K562 (cell line): ENCODE measurements at regions not wholly inside any gene's neighbourhood (a gene's known extent, or its start where the extent isn't known, plus 50 kb on each side); places are given as distances from the start of the nearest gene placed in this dataset.

Source experiments
- ATAC-seq: fragments of 200-7000 bp; cut with Tn5 transposase; 3 replicates; pipeline ENCODE4 v1.9.1; 2020; ENCODE audit warnings: moderate library complexity
- BruUV-seq: library from RNA; stranded (reverse); fragments of 400-500 nt; replicated peaks from 2 replicates; lab custom pipeline; 2021; lab: Mats Ljungman, UMichigan
- CTCF ChIA-PET: fragments of 300-600 bp; formaldehyde crosslinking; extraction: SDS; loops from one replicate; lab custom pipeline; 2021; ENCODE audit warnings: low intra/inter-chr PET ratio; lab: Yijun Ruan, JAX
- POLR2A ChIA-PET: fragments of 300-600, 350-650 bp; sonication (Branson Sonifier 250); formaldehyde crosslinking; extraction: SDS; loops from one replicate; lab custom pipeline; 2021; ENCODE audit warnings: antibody characterized with exemption, inconsistent platforms; lab: Yijun Ruan, JAX
- DNase-seq, 4 experiments: peaks; one replicate each; pipeline versions ENCODE4 v3.0.0 to v3.0.0-alpha.2; 2011 to 2018; ENCODE audit warnings: low spot score in 3 of 4, mixed read lengths in 3 of 4; ENCODE audit errors: extremely low read depth in 1 of 4
- FAIRE-seq: peaks from 2 replicates; lab custom pipeline; 2011; peaks lifted over from hg19 to GRCh38; lab: Jason Lieb, UNC
- H2AFZ ChIP-seq: 2 replicates; pipeline ENCODE4 v1.6.0; 2011; ENCODE audit warnings: low read depth, low read length, control low read depth, inconsistent platforms
- H3K27ac ChIP-seq: fragments of 200-600 bp; 3 replicates; pipeline ENCODE4 v1.8.0; 2011; ENCODE audit warnings: low read depth, mild to moderate bottlenecking, control low read depth, inconsistent platforms, low read length, moderate library complexity, mixed read lengths; ENCODE audit errors: extremely low read depth
- H3K27me3 ChIP-seq, 2 experiments: fragments of 300-600 bp in 1 of 2; 2 replicates in 1 of 2; 3 replicates in 1 of 2; pipeline versions ENCODE4 v1.6.0 to v1.8.0; 2011; ENCODE audit warnings: inconsistent platforms in 2 of 2, low read length in 2 of 2, mild to moderate bottlenecking in 1 of 2, mixed read lengths in 1 of 2, moderate library complexity in 1 of 2; ENCODE audit not compliant: control insufficient read depth in 2 of 2, insufficient read depth in 2 of 2
- H3K36me3 ChIP-seq: fragments of 300-600 bp; 3 replicates; pipeline ENCODE4 v1.8.0; 2011; ENCODE audit warnings: mild to moderate bottlenecking, low read length, inconsistent platforms; ENCODE audit not compliant: control insufficient read depth, insufficient read depth
- H3K4me1 ChIP-seq, 2 experiments: fragments of 200-600 bp in 1 of 2; replicated peaks in 1 of 2; 2 replicates in 1 of 2; 3 replicates in 1 of 2; pipeline versions ENCODE4 v1.5.1 to v1.8.0; 2011; ENCODE audit warnings: inconsistent platforms in 2 of 2, low read length in 2 of 2, mild to moderate bottlenecking in 1 of 2, mixed read lengths in 1 of 2, moderate library complexity in 1 of 2; ENCODE audit not compliant: control insufficient read depth in 2 of 2, insufficient read depth in 2 of 2
- H3K4me2 ChIP-seq: 2 replicates; pipeline ENCODE4 v1.6.1; 2011; ENCODE audit warnings: low read length, control low read depth, inconsistent platforms, mixed read lengths; ENCODE audit not compliant: insufficient read depth
- H3K4me3 ChIP-seq: fragments of 200-600 bp; sonication (generic), shearing (Covaris generic); 2 replicates; pipeline ENCODE4 v1.5.1; 2016; ENCODE audit warnings: control low read depth, inconsistent platforms
- H3K79me2 ChIP-seq: fragments of 200-600 bp; 3 replicates; pipeline ENCODE4 v1.8.0; 2011; ENCODE audit warnings: low read length, inconsistent platforms; ENCODE audit not compliant: control insufficient read depth, insufficient read depth
- H3K9ac ChIP-seq, 2 experiments: 2 replicates each; pipeline versions ENCODE4 v1.6.0 to v1.6.1; 2011; ENCODE audit warnings: low read depth in 2 of 2, low read length in 2 of 2, control low read depth in 1 of 2, inconsistent platforms in 1 of 2, mild to moderate bottlenecking in 1 of 2, mixed read lengths in 1 of 2; ENCODE audit not compliant: insufficient read depth in 1 of 2
- H3K9me1 ChIP-seq: one replicate; pipeline ENCODE4 v1.6.0; 2011; ENCODE audit warnings: inconsistent platforms, mild to moderate bottlenecking, low read length, moderate library complexity; ENCODE audit not compliant: control insufficient read depth, insufficient read depth
- H3K9me3 ChIP-seq: replicated peaks from 2 replicates; pipeline ENCODE4 v1.5.1; 2011; ENCODE audit warnings: low read depth, low read length, inconsistent platforms; ENCODE audit not compliant: control insufficient read depth, insufficient read depth
- H4K20me1 ChIP-seq: replicated peaks from 2 replicates; pipeline ENCODE4 v1.6.1; 2011; ENCODE audit warnings: low read length, inconsistent platforms, mixed read lengths; ENCODE audit not compliant: control insufficient read depth, insufficient read depth
- GTF3C2 ChIP-seq: IDR thresholded peaks from 3 replicates; pipeline ENCODE4 v1.6.1; 2011; ENCODE audit warnings: borderline replicate concordance, mild to moderate bottlenecking, moderate library complexity; ENCODE audit not compliant: insufficient read length; ENCODE audit errors: extremely low read depth
- MAFG ChIP-seq: fragments of 450-650 bp; conservative IDR thresholded peaks from 2 replicates; pipeline ENCODE4 v1.6.1; 2016; ENCODE audit warnings: missing genetic modification characterization, missing compliant biosample characterization
- MYNN ChIP-seq, 2 experiments: sonication (generic); formaldehyde crosslinking in 1 of 2; IDR thresholded peaks; 2 replicates each; pipeline versions ENCODE4 v1.5.0 to v1.6.1; 2016 to 2020; ENCODE audit warnings: antibody characterized with exemption in 1 of 2, missing genetic modification reagents in 1 of 2
- POLR2B ChIP-seq: fragments of 450-650 bp; IDR thresholded peaks from 2 replicates; pipeline ENCODE4 v1.6.1; 2018; ENCODE audit warnings: low read depth; ENCODE audit not compliant: partially characterized antibody
- WGBS: fragments of 100-300 bp; shearing (Covaris generic); methylation state at CpG from one replicate; pipeline ENCODE4 v1.1.6; 2016; ENCODE audit warnings: low coverage, mixed read lengths; ENCODE audit not compliant: insufficient coverage; ENCODE audit errors: missing lambda C conversion rate; 5-methylcytosine and 5-hydroxymethylcytosine counted together
- in situ Hi-C: fragments of 300-500 bp; cut with MboI; formaldehyde crosslinking; loops from 4 replicates; pipeline ENCODE4 v1.15.0; 2018; ENCODE audit warnings: inconsistent platforms, mixed read lengths
- intact Hi-C: fragments of 100-400 bp; cut with micrococcal nuclease; formaldehyde crosslinking; loops from 2 replicates; pipeline ENCODE4 v1.14.2; 2022
- TF ChIP-seq, protein P1 (sequence below): fragments of 450-650 bp; IDR thresholded peaks from 2 replicates; pipeline ENCODE4 v1.7.1; 2018; ENCODE audit warnings: mild to moderate bottlenecking, low read depth; ENCODE audit not compliant: partially characterized antibody
- TF ChIP-seq, protein P2 (sequence below): fragments of 450-650 bp; formaldehyde crosslinking; IDR thresholded peaks from 2 replicates; pipeline ENCODE4 v1.4.0; 2022; ENCODE audit warnings: mild to moderate bottlenecking, moderate library complexity

DNA sequence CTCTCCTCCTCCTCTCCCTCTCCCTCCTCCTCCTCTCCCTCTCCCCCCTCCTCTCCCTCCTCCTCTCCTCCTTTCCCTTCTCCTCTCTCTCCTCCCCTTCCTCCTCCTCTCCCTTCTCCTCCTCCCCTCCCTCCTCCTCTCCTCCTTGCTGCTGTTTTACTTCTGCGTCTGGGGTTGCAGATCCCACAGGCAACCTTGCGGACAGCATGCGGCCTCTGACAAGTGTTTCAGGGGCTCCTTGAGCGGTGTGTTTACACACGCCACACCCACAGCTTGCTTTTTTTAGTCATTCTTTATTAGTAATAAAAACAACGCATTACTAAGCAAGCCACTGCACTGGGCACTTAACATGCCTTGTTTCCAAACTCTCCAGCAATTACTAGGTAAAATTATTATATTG, 81.9 kb downstream of the TFAP2C start (continued):
- no peak for TF ChIP-seq GTF3C2

- Histone ChIP-seq H4K20me1 (no peaks in the 10 kb centered on the region), H3K9me1 (no peaks in the 10 kb centered on the region), H3K9ac (no peak overlapping the region), H3K27ac (no peak overlapping the region), H3K4me1 (no peaks in the 10 kb centered on the region), H3K27me3 (peaks cover 0 to 18% of the 10 kb centered on the region in 2 experiments; a peak in 3 of 5 replicates), H3K4me2 (no peak overlapping the region), H3K4me3 (no peak overlapping the region), H3K79me2 (no peaks in the 10 kb centered on the region), H2AFZ (no peak overlapping the region), H3K9me3 (no peaks in the 10 kb centered on the region), H3K36me3 (no peaks in the 10 kb centered on the region)
- no peak for ATAC-seq
- in situ Hi-C loops: no loop called here
- no peak for DNase-seq
- FAIRE-seq: no peak
- intact Hi-C loops: no loop called here
- no TSS peak for BruUV-seq
- under 1% methylated on average over 10 of the region's 10 CpGs for WGBS
- CTCF ChIA-PET: no interaction called here
- POLR2A ChIA-PET: interaction anchor here (0.6 kb wide), 1 partner anchor 1932 kb away, joined by 3 read pairs; no protein-coding TSS in a partner anchor
- no peak for TF ChIP-seq POLR2B
- TF ChIP-seq, protein P1, sequence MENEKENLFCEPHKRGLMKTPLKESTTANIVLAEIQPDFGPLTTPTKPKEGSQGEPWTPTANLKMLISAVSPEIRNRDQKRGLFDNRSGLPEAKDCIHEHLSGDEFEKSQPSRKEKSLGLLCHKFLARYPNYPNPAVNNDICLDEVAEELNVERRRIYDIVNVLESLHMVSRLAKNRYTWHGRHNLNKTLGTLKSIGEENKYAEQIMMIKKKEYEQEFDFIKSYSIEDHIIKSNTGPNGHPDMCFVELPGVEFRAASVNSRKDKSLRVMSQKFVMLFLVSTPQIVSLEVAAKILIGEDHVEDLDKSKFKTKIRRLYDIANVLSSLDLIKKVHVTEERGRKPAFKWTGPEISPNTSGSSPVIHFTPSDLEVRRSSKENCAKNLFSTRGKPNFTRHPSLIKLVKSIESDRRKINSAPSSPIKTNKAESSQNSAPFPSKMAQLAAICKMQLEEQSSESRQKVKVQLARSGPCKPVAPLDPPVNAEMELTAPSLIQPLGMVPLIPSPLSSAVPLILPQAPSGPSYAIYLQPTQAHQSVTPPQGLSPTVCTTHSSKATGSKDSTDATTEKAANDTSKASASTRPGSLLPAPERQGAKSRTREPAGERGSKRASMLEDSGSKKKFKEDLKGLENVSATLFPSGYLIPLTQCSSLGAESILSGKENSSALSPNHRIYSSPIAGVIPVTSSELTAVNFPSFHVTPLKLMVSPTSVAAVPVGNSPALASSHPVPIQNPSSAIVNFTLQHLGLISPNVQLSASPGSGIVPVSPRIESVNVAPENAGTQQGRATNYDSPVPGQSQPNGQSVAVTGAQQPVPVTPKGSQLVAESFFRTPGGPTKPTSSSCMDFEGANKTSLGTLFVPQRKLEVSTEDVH: no peak
- TF ChIP-seq MYNN (IDR thresholded peaks at IDR 0.05): no peak
- no peak for TF ChIP-seq MYNN (CRISPR knock-in tag; IDR thresholded peaks at IDR 0.05)
- TF ChIP-seq MAFG (tag): no peak
- TF ChIP-seq, protein P2, sequence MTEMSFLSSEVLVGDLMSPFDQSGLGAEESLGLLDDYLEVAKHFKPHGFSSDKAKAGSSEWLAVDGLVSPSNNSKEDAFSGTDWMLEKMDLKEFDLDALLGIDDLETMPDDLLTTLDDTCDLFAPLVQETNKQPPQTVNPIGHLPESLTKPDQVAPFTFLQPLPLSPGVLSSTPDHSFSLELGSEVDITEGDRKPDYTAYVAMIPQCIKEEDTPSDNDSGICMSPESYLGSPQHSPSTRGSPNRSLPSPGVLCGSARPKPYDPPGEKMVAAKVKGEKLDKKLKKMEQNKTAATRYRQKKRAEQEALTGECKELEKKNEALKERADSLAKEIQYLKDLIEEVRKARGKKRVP: no peak
Observed at GRCh38 chr20:56715309-56715708, 86.2 kb downstream of the TFAP2C start.
